Pancreas (tissue), 10 donors: ENCODE measurements at regions not wholly inside any gene's neighbourhood (a gene's known extent, or its start where the extent isn't known, plus 50 kb on each side); places are given as distances from the start of the nearest gene placed in this dataset.
"Not testable (repeated sequence)": the region's sequence is repeated elsewhere in the genome, so short reads cannot be mapped to it uniquely, and the experiment has no call there.

Source experiments
- ATAC-seq, 4 donors: fragments of 200-7000 bp; cut with Tn5 transposase; one replicate each; pipeline versions ENCODE4 v1.8.0 to v1.9.1; 2020; ENCODE audit warnings: mild to moderate bottlenecking in 4 of 4, moderate library complexity in 4 of 4
- DNase-seq, 6 donors: peaks; one replicate each; pipeline ENCODE4 v3.0.0-alpha.2; 2020
- FAIRE-seq: peaks from 2 replicates; lab custom pipeline; 2012; peaks lifted over from hg19 to GRCh38; lab: Jason Lieb, UNC
- H3K27ac ChIP-seq, 4 donors: fragments of 200-600 bp; sonication (generic); 1 replicate in 3 of 4; 2 replicates in 1 of 4; pipeline versions ENCODE4 v1.5.0 to v1.8.0; 2020
- H3K27me3 ChIP-seq, 4 donors: fragments of 200-600 bp; one replicate each; pipeline ENCODE4 v1.8.0; 2021
- H3K36me3 ChIP-seq, 3 donors: fragments of 200-600 bp; sonication (generic) in 1 of 3; one replicate each; pipeline versions ENCODE4 v1.5.0 to v1.8.0; 2020 to 2021
- H3K4me1 ChIP-seq, 3 donors: fragments of 200-600 bp; one replicate each; pipeline ENCODE4 v1.8.0; 2021
- H3K4me3 ChIP-seq, 4 donors: fragments of 200-600 bp; sonication (generic) in 2 of 4; one replicate each; pipeline versions ENCODE4 v1.5.0 to v1.8.0; 2020 to 2021
- H3K9me3 ChIP-seq, 4 donors: fragments of 200-600 bp; one replicate each; pipeline ENCODE4 v1.8.0; 2021
- WGBS, 2 donors: extraction: QIAGEN DNeasy Blood & Tissue Kit; methylation state at CpG; one replicate each; pipeline ENCODE4 v1.1.7; 2013; 5-methylcytosine and 5-hydroxymethylcytosine counted together
- intact Hi-C, 3 donors: fragments of 100-400 bp; cut with DNase I; formaldehyde crosslinking; loops; one replicate each; pipeline versions ENCODE4 v1.11.1 to v1.14.2; 2022
- TF ChIP-seq, protein P1 (sequence below), 4 donors: fragments of 200-600 bp; sonication (generic) in 3 of 4; IDR thresholded peaks; one replicate each; pipeline versions ENCODE4 v1.5.0 to v1.8.0; 2021; ENCODE audit warnings: antibody characterized with exemption in 4 of 4
- donor health status: healthy with polysubstance abuse.
- donor health status: DM: no; HTN: no; CAD: no; lungs with moderate emphysema.
- donor health status: DM: no; HTN: no; CAD: no.
- donor health status: control.
- donor health status: control.
- donor health status: Bipolar disorder and iron deficiency.
- donor health status: DM: yes; HTN: yes; CAD: no.
- donor health status: DM: no; HTN: no; CAD: no.
- donor health status: DM: no; HTN: no; CAD: no.
- donor health status: DM: yes; HTN: yes; CAD: no.

- WGBS, 2 donors = 77 to 90% methylated on average over 7 of the region's 7 CpGs
- TF ChIP-seq, protein P1, sequence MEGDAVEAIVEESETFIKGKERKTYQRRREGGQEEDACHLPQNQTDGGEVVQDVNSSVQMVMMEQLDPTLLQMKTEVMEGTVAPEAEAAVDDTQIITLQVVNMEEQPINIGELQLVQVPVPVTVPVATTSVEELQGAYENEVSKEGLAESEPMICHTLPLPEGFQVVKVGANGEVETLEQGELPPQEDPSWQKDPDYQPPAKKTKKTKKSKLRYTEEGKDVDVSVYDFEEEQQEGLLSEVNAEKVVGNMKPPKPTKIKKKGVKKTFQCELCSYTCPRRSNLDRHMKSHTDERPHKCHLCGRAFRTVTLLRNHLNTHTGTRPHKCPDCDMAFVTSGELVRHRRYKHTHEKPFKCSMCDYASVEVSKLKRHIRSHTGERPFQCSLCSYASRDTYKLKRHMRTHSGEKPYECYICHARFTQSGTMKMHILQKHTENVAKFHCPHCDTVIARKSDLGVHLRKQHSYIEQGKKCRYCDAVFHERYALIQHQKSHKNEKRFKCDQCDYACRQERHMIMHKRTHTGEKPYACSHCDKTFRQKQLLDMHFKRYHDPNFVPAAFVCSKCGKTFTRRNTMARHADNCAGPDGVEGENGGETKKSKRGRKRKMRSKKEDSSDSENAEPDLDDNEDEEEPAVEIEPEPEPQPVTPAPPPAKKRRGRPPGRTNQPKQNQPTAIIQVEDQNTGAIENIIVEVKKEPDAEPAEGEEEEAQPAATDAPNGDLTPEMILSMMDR (IDR thresholded peaks at IDR 0.05) = no peak
- FAIRE-seq (no peak), DNase-seq (no peak), ATAC-seq (no peak)
- Histone ChIP-seq H3K27me3 (no peaks in the 10 kb centered on the region), H3K9me3 (no peaks in the 10 kb centered on the region), H3K27ac (no peak overlapping the region), H3K4me1 (no peaks in the 10 kb centered on the region), H3K36me3 (no peaks in the 10 kb centered on the region), H3K4me3 (no peak overlapping the region)
- intact Hi-C loops = loop anchor here in 1 of 3 donors (5.0 kb wide), 1 partner anchor 377 kb away; no protein-coding TSS in a partner anchor
Measured at GRCh38 chr2:121068851-121069250, 216.2 kb downstream of the TFCP2L1 start.

- Histone ChIP-seq H3K27me3 (no peaks in the 10 kb centered on the region), H3K4me1 (no peaks in the 10 kb centered on the region), H3K36me3 (no peaks in the 10 kb centered on the region), H3K27ac (no peak overlapping the region), H3K4me3 (no peak overlapping the region), H3K9me3 (no peaks in the 10 kb centered on the region)
- no peak for ATAC-seq
- DNase-seq = no peak
- TF ChIP-seq, protein P1 (IDR thresholded peaks at IDR 0.05) = no peak
- 84 to 88% methylated on average over 18 of the region's 18 CpGs for WGBS, 2 donors
- no peak for FAIRE-seq
- intact Hi-C loops = loop anchor here in 1 of 3 donors (5.0 kb wide), 1 partner anchor 377 kb away; no protein-coding TSS in a partner anchor
Measured at GRCh38 chr2:121069434-121069969, 215.5 kb downstream of the TFCP2L1 start.

DNA sequence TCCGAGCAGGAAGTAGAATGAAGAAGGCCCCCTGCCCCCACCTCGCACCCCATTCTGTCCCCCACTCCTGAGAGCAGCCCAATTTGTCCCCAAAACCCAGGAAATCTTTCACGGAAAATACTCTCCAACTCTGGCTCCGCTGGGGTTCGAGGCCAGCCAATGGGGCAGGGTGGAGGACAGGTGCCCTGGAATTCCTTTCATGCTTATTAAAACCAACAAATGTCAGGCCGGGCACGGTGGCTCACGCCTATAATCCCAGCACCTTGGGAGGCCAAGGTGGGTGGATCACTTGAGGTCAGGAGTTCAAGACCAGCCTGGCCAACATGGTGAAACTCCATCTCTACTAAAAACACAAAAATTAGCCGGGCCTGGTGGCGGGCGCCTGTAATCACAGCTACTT lies 214.9 kb downstream of the TFCP2L1 start:
- DNase-seq, FAIRE-seq: not testable (repeated sequence)

DNA sequence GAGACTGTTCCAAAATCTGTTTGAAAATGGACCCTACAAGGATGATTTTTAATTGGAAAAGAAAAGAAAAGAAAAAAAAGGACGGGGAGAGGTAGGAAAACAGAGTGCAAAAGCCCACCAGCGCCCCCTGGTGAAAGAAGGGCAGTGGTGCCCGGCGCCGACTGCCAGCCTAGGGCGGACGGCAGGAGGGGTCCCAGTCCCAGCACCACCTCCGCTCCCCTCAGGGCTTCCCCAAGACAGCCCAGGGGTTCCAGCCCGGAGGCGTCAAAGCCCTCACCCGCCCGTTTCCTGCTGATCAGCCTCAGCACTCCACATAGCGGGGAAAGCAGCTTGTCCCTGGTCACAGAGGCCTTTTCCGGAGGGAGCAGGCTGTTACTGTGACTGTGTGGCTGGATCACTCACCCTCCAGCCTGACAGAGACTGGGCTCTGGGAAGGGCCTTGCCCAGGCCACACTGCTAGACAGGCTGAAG lies 213.9 kb downstream of the TFCP2L1 start:
- intact Hi-C loops = loop anchor here in 2 of 3 donors (5.0 kb wide), 3 partner anchors 334 to 379 kb away; partner anchors contain the start of gene GLI2 (in 1 of the 2)
- FAIRE-seq = no peak
- H3K4me3 ChIP-seq = no peak overlapping the region
- H3K4me1 ChIP-seq = no peaks in the 10 kb centered on the region
- ATAC-seq = peak; percentile 75 to 90 (median 81)
- H3K27me3 ChIP-seq = no peaks in the 10 kb centered on the region
- DNase-seq = peak; percentile 44 to 95 (median 77)
- no peak overlapping the region for H3K27ac ChIP-seq
- WGBS, 2 donors = 12% methylated on average over 14 of the region's 14 CpGs
- TF ChIP-seq, protein P1 (IDR thresholded peaks at IDR 0.05) = peak; percentile 93 to 97 (median 96)
- no peaks in the 10 kb centered on the region for H3K36me3 ChIP-seq
- no peaks in the 10 kb centered on the region for H3K9me3 ChIP-seq

More for the DNA sequence above, 214.9 kb downstream of the TFCP2L1 start:
- not testable (repeated sequence) for ATAC-seq, H3K9me3 ChIP-seq, H3K4me1 ChIP-seq, H3K36me3 ChIP-seq, H3K4me3 ChIP-seq, H3K27me3 ChIP-seq, H3K27ac ChIP-seq
- WGBS, 2 donors = 85 to 90% methylated on average over 11 of the region's 11 CpGs
- intact Hi-C loops = loop anchor here in 2 of 3 donors (5.0 kb wide), 3 partner anchors 333 to 378 kb away; partner anchors contain the start of gene GLI2 (in 1 of the 2)

GRCh38 chr2:121072784-121073183 lies 212.2 kb downstream of the TFCP2L1 start:
- ATAC-seq (no peak), FAIRE-seq (no peak), DNase-seq (no peak)
- Histone ChIP-seq H3K27me3 (no peaks in the 10 kb centered on the region), H3K4me1 (no peaks in the 10 kb centered on the region), H3K27ac (no peak overlapping the region), H3K9me3 (no peaks in the 10 kb centered on the region), H3K4me3 (no peak overlapping the region), H3K36me3 (no peaks in the 10 kb centered on the region)
- WGBS, 2 donors = 77 to 85% methylated on average over 13 of the region's 13 CpGs
- TF ChIP-seq, protein P1 (IDR thresholded peaks at IDR 0.05) = no peak
- intact Hi-C loops = loop anchor here in 2 of 3 donors (5.0 kb wide), 3 partner anchors 335 to 380 kb away; partner anchors contain the start of gene GLI2 (in 1 of the 2)
